HG02642 (cell line): ENCODE measurements at regions not wholly inside any gene's neighbourhood (a gene's known extent, or its start where the extent isn't known, plus 50 kb on each side); places are given as distances from the start of the nearest gene placed in this dataset.

Source experiments
- ATAC-seq: cut with Tn5 transposase; IDR thresholded peaks from one replicate; pipeline ENCODE4 v1.9.1; 2021; ENCODE audit warnings: mild to moderate bottlenecking; ENCODE audit not compliant: unreplicated experiment, poor library complexity

DNA sequence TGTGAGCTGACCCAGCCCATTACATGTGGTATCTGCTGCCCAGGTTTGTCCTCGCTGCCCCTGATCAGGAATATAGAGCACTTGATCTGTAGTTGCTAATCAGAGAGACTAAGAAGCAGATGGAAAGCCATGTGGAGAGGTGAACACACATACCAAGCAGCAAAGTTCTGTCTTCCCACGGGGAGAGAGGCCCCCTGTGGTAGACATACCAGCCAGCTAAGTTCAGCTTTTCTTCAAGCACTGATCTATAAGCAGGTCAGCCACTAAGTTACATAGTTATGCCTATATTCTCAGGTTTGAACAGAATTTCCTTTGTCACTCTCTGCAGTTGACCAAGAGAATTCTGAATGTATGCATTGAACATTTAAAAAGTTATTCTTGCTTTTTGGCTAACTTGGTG, 76.4 kb downstream of the DDX3Y start:
- ATAC-seq: no peak

DNA sequence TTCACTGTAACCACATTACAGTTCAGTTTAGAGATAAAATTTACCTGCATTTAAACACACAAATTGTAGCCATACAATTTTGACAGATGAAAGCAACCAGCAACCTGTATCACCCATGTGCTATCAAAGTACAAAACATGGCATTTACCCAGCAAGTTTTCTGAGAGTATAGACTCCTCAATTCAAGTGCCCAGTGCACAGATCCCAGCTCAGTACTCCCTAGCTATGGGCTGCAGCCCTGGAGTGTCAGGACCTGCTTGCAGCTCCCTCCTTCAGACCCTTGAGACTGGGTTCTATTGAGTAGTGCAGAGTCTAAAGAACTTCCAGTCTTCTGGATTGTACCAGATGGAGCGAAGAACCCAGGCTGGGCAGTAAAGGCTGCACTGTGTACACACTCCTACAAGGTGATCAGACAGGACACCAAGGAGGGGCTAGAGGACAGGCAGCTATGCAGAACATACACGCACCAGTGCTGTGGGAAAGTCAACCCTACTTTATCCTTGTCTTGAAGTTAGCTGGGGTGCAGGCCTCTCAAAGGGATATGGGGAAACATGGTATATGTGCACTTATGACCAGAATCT, 77.7 kb downstream of the DDX3Y start:
- ATAC-seq: no peak

DNA sequence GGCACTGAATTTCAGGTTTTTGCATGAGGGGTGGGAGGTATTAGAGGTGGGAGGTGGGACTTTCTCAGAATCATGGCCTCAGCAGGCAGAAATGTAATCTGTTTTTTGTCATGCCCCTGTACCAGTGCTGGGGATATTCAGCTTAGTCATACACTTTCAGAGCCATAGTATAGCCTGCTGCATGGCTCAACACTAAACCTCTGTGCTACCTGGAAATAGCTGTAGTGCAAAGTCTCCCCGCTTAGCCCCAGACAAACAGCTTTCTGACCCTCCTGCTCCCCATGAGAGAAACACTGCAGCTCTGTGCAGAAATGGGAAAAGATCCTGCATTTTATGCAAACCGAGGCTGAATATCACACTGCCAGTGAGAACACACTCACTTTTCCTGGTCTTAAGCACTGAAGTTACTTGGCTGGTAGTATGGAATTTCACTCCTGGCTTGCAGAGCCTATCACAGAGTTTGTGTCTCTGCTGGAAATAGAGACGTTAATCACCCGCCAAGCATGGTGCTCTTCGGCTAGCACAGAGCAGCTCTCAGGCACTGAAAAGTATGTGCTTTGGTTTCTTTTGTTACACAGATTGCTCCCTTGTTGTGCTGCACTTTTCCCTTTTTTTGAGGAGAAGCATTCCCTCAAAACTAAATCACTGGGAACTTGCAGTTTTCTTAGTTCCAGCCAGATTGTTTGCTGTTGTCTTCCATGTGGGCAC, 80.1 kb downstream of the DDX3Y start:
- ATAC-seq: no peak

DNA sequence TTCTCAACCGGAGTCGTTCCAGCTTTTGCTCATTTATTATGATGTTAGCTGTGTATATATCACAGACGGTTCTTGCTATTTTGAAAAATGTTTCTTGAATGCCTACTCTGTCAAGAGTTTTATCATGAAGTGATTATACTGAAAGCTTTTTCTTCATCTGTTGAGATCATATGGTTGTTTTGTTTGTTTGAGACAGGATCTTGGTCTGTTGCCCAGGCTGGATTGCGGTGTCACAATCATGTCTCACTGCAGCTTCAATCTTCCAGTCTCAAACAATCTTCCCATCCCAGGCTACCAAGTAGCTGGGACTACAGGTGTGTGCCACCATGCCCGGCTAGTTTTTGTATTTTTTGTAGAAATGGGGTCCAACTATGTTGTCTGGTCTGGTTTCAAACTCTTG, 112.8 kb downstream of the DDX3Y start:
- ATAC-seq: no peak

DNA sequence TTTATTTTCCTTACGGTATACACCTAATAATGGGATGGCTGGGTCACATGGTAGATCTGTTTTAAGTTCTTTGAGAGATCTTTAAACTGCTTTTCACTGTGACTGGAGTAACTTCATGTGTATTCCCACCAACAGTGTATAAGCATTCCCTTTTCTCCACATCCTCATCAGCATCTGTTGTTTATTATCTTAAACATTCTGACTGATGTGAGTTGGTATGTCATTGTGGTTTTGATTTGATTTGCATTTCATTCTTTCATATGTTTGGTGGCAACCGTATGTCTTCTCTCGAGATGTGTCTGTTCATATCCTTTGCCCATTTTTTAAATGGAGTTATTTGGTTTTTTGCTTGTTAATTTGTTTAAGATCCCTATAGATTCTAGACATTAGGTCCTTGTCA, 114.8 kb downstream of the DDX3Y start:
- ATAC-seq: no peak

DNA sequence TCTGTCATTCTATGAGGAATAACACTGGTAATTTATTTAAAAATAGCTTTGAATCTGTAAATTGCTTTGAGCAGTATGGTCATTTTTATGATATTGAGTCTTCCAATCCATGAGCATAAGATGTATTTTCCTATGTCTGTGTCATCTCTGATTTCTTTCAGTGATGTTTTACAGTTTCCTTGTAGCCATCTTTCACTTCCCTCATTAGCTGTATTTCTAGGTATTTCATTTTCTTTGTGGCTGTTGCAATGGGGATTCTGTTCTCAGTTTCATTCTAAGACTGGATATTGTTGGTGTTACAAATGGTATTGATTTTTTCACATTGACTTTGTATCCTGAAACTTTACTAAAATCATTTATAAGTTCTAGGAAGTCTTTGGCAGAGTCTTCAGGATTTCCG, 116.2 kb downstream of the DDX3Y start:
- peak; percentile 50 for ATAC-seq

DNA sequence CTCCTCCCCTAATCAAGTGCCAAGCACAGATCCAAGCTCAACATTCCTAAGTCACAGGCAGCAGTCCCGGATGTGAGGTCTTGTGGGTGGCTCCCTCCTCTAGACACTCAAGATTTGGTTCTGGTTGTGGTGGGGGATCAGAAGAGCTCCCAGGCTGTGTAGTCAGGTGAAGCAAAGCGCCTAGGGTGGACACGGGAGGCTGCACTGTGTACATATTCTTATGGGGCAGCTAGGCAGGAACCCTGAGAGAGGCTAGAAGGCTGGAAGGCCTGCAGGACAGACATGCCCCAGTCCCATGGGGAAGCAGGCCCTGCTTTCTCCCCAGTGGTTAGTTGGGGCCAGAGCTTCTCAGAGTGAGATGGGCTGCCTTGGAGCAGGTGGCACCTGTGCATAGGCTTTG, 118.9 kb downstream of the DDX3Y start:
- ATAC-seq: no peak

DNA sequence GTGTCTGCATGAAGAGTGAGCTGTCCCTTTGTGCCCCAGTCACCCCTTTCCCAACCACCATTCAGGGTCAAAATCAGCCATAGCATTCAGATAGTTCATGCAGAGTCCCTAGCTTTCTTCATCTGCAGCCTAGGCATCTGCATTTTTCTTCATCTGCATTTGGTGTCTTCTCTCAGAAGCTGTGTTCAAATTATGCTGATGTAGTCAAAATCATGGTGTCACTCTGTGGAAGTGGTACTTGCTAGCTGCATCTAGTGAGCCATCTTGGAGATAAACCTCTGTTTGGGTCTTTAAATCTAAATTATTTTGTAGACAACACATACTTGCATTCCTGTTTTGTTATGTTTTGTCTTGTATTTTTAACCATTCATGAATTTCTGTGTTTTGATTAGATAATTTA, 119.8 kb downstream of the DDX3Y start:
- ATAC-seq: no peak

DNA sequence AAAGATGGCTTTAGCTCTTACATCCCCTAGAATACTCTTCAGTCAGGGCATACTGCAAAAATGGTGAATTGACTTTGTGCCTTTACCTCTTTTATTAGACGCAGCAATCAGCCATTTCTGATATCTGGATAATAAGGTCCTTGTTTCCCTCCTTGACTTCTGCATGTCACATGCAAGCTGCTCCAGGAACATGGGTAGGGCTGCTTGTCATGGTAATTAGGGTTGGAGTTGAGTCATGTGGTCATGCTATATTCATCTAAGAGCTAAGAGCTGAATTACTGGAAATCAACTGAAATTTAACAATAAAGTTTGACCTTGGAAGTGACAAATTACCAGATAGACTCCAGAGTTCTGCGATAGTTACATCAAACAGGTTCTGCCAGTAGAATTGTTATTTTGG, 122.2 kb downstream of the DDX3Y start:
- ATAC-seq: no peak

DNA sequence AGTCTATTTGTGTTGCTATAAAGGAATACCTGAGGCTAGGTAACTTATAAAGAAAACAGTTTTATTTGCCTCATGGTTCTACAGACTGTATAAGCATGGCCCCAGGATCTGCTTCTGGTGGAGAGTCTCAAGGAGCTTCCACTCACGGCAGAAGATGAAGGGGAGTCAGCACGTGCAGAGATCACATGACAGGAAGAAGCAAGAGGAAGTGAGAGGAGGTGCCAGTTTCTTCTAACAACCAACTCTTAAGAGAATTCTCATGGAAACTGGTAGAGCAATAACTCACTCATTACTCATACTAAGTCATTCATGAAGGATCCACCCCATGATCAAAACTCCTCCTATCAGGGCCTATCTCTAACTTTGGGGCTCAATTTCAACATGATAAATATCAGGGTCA, 135.6 kb downstream of the DDX3Y start:
- no peak for ATAC-seq

DNA sequence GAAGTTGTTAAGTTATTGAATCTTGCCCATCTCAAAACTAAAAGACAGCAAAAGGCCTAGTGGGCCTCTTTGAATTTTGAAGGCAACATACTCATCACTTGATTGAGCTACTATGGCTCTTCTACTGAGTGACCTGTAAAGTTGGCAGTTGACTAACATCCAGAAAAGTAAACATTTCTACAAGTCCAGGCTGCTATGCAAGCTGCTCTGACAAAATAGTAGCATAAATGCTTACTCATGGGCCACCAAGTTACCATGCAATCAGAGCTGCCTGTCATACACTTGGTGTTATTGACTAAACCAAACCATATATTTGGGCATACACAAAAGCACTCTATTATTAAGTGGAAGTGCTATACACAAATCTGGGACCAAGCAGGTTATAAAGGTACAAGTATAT, 148.8 kb downstream of the DDX3Y start:
- ATAC-seq: no peak

DNA sequence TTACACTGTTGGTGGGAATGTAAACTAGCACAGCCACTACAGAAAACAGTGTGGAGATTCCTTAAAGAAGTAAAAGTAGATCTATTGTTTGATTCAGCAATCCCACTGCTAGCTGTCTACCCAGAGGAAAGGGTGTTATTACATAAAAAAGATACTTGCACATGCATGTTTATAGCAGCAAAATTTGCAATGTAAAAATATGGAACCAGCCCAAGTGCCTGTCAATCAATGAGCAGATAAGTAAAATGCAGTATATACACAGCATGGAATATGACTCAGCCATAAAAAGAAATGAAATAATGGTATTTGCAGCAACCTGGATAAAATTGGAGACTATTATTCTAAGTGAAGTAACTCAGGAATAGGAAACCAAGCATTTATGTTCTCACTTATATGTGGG, 161.7 kb downstream of the DDX3Y start:
- no peak for ATAC-seq

DNA sequence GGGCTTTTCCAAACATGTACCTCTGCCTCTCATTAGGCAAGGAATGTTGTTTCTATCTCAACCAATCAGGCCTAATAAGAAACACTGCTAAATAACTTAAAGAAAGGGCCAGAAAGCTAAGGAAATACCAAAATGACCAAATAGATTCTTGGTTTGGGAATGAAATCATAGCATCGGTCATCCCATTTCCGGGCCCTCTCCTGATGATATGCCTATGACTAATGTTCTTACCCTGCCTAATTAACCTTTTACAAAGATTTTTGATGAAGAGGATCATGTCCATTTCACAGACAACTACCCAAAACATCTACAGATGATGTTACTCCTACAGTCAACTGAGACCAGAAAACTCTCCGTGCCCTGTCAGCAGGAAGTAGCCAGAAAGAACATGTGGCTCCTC, 164.0 kb downstream of the DDX3Y start:
- no peak for ATAC-seq

DNA sequence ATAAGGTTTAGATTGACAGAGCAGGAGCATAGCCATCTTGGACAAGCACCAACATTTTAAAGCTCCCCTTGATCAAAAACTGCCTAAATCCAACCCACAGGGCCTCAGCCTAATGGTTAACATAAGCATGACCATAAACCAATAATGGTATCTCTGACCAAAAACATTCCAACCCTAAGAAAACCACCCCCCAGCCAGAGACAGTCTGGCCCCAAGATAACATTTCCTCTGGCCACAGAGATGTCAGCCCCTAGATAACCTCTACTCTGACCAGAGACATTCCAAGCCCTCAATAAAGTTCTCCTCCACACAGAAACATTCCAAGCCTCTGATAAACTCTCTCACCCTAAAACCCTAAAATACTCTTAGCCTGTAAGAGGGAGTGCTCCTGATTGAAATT, 164.4 kb downstream of the DDX3Y start:
- ATAC-seq: no peak

DNA sequence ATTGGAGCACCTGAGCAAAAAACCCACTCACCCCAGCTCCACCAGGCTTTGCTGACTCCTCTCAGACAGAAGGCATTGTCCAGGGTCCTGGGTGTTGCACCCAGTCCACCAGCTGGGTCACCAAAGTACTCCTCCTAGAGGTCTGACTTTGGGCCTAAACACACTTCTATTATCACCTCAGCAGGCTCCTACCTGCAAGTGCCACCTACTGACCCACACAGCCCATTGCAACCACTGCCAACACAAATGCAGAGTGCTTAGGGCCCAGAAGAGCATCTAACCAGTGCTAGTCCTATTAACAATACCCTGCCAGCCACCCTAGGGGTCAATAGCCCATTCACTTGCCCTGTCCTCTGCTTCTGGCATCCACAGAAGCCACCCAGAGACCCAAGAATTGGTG, 178.1 kb downstream of the DDX3Y start:
- ATAC-seq: no peak

DNA sequence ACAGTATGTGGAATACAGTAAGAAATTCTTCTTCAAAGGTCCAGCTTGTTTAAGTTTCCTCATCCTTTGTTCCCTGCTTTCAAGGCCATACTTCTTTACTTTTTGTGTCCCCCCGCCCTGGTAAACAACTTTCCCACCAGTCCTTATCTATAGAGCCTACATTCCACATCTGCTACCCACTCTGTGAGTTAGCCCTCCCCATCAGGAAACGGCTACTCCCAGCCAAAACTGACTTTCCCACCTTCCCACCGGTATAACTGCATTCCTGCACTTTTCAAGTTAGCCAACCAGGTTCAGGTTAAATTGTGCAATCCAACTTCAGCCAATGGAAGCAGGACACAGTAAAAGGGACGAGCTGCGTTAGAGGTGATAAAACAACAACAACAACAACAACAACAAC, 186.9 kb downstream of the DDX3Y start:
- ATAC-seq: no peak

DNA sequence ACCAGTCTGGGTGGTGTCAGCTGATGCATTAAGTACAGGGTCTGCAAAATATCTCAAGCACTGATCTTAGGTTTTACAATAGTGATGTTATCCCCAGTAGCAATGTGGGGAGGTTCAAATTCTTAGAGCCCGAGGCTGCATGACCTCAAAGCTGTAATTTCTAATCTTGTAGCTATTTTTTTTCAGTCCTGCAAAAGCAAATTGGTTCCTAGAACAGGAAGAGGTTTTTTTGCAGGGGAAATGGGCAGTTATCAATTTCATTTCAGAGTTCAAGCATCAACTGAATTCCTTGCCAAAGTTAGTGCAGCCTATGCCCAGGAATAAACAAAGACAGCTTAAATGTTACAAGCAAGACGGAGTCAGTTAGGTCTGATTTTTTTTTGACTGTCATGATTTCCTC, 188.3 kb downstream of the DDX3Y start:
- ATAC-seq: no peak

DNA sequence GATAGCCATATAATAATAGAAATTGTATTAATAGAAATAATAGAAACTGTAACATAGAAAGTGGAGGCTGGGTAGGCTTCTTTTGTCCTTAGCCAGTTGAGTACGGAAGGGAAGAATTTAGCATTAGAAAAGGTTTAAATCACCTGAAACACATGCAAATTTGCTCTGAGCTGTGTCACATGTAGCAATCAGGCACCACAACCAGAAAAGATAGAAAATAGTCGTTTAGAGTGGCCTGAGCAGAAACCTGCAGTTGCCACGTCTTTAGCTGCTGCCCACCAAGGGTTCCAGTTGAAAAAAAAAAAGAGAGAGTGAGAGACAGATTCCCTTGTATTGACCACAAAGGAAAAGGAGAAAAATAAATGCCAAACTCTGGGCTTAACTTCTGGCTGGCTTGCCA, 188.8 kb downstream of the DDX3Y start:
- ATAC-seq: no peak

DNA sequence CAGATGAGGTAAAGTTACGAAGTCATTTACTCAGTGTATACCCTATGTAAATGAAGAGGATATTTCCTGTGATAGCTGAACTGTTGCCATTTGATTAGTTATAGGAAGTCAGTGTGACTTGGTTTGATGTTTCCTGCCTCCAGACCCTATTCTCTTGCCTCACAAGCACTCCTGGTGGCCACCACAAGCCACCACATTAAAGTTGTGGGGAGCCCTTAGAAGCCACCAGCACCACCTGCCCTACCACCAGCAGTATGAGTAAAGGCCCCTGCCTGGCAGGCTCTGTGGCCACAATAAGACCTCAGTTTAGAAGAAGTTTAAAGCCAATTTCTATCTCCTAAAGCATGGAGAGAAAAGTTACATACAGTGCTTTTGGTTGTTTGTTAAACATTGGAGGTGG, 189.7 kb downstream of the DDX3Y start:
- no peak for ATAC-seq

DNA sequence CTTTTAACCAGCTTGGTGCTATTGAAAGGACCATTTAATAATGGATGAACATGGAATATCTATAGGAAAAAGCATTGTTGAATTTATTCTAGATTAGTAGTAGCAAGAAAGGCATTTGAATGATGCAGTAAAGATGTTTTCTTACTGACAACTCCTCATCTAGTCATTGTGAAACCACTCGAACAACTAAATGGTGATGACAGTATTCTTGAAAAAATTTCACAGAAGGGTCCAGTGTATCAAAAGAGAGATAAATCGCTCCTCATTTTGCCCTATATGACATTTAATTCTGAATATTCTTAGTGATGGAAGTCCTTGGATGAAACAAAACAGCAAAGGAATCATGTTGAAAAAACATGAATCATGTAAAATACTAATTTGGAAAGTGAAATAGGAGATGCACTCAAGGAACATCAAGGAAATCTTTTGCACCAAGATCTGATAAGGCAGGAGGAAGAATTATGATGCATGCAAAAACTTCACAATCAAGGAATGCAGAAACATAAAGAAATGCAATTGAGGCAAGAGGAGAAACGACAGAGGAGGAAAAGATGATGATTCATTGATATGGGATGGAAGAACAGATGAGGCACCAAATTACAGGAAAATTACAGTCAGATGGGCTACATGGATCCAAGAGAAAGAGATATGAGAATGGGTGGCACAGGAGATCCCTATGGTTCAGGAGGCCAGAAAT, 190.4 kb downstream of the DDX3Y start:
- no peak for ATAC-seq

DNA sequence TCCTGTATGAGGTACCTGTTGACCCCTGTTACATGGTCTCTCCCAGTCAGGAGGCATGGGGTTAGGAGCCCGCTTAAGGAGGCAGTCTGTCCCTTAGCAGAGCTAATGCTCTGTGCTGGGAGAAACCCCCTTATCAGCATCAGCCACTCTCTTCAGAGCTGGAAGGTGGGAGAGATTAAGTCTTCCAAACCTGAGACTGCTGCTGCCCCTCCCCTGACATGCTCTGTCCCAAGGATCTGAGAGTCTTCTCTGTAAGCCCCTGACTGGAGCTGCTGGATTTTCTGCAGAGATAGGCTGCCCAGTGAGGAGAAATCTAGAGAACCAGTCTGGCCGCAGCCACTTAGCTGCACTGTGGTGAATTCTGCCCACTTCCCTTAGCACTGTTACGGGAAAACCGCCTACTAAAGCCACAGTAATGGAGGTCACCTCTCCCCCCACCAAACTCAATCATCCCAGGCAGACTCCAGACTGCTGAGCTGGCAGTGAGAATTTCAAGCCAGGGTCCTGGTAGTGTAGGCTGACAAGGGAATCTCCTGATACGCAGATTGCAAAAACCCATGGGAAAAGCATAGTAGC, 222.3 kb downstream of the DDX3Y start:
- peak; percentile 90 for ATAC-seq

DNA sequence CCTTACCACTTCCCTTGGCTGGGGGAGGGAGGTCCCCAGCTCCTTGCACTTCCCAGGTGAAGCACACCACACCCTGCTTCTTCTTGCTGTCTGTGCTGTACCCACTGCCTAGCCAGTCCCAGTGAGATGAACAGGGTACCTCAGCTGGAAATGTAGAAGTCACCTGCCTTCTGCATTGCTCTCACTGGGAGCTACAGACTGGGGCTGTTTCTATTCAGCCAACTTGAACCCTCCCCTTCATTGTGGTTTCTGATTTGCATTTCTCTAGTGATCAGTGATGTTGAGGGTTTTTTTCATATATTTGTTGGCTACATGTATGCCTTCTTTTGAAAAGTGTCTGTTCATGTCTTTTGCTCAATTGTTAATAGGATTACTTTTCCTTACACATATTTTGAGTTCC, 222.8 kb downstream of the DDX3Y start:
- ATAC-seq: peak; percentile 92
